Kidney epithelial cell (primary cell): ENCODE measurements at regions not wholly inside any gene's neighbourhood (a gene's known extent, or its start where the extent isn't known, plus 50 kb on each side); places are given as distances from the start of the nearest gene placed in this dataset.

Source experiments
- DNase-seq: peaks from one replicate; pipeline ENCODE4 v3.0.0-alpha.2; 2010; ENCODE audit warnings: low read depth
- H3K27me3 ChIP-seq: 2 replicates; pipeline ENCODE4 v1.6.0; 2011; ENCODE audit warnings: low read length; ENCODE audit not compliant: control insufficient read depth, insufficient read depth
- H3K36me3 ChIP-seq: 2 replicates; pipeline ENCODE4 v1.5.1; 2011; ENCODE audit warnings: low read length; ENCODE audit not compliant: control insufficient read depth, insufficient read depth
- H3K4me3 ChIP-seq: 2 replicates; pipeline ENCODE4 v1.5.1; 2011; ENCODE audit warnings: low read depth, mild to moderate bottlenecking, control low read depth, low read length
- CTCF ChIP-seq: IDR thresholded peaks from 2 replicates; pipeline ENCODE4 v1.5.1; 2011; ENCODE audit warnings: mild to moderate bottlenecking, moderate library complexity, low read length, control low read depth, inconsistent platforms; ENCODE audit not compliant: insufficient read depth, poor library complexity, severe bottlenecking

GRCh38 chr2:215668378-215668775 lies 232.5 kb upstream of the FN1 start:
- Histone ChIP-seq H3K4me3 (no peak overlapping the region), H3K27me3 (no peaks in the 10 kb centered on the region), H3K36me3 (no peaks in the 10 kb centered on the region)
- no peak for DNase-seq
- TF ChIP-seq CTCF = no peak

- DNase-seq = no peak
- H3K4me3 ChIP-seq = no peak overlapping the region
- H3K27me3 ChIP-seq = no peaks in the 10 kb centered on the region
- no peak for TF ChIP-seq CTCF
- H3K36me3 ChIP-seq = no peaks in the 10 kb centered on the region
These were observed 231.9 kb upstream of the FN1 start for GRCh38 chr2:215667585-215668377.

GRCh38 chr2:215664847-215665525 lies 229.1 kb upstream of the FN1 start:
- TF ChIP-seq CTCF = no peak
- peak; percentile 96 for DNase-seq
- no peaks in the 10 kb centered on the region for H3K36me3 ChIP-seq
- H3K4me3 ChIP-seq = no peak overlapping the region
- no peaks in the 10 kb centered on the region for H3K27me3 ChIP-seq

- Histone ChIP-seq H3K36me3 (no peaks in the 10 kb centered on the region), H3K27me3 (no peaks in the 10 kb centered on the region), H3K4me3 (no peak overlapping the region)
- DNase-seq = no peak
- no peak for TF ChIP-seq CTCF
These were observed 226.8 kb upstream of the FN1 start for GRCh38 chr2:215662715-215663114.

GRCh38 chr2:215660687-215661086 lies 224.8 kb upstream of the FN1 start:
- H3K27me3 ChIP-seq = no peaks in the 10 kb centered on the region
- H3K36me3 ChIP-seq = no peaks in the 10 kb centered on the region
- peak; percentile 98 for DNase-seq
- H3K4me3 ChIP-seq = no peak overlapping the region
- no peak for TF ChIP-seq CTCF
